ENCODE measurements at regions not wholly inside any gene's neighbourhood (a gene's known extent, or its start where the extent isn't known, plus 50 kb on each side); places are given as distances from the start of the nearest gene placed in this dataset.
"Not testable (repeated sequence)": the region's sequence is repeated elsewhere in the genome, so short reads cannot be mapped to it uniquely, and the experiment has no call there.

- H3K27me3 Mint-ChIP-seq (ENCODE audit: low read depth); H3K4me3 Mint-ChIP-seq; DNase-seq; intact Hi-C loops (cut with micrococcal nuclease); H3K9me3 Mint-ChIP-seq; CTCF ChIA-PET; H3K36me3 Mint-ChIP-seq (ENCODE audit: low read depth); H3K27ac Mint-ChIP-seq; H3K4me1 Mint-ChIP-seq (ENCODE audit: low read depth): not testable (repeated sequence)
Measured at GRCh38 chr20:29566901-29567635, 1690.4 kb upstream of the DEFB115 start.

GRCh38 chr20:29567671-29568070 lies 1689.8 kb upstream of the DEFB115 start:
- CTCF ChIA-PET, H3K9me3 Mint-ChIP-seq: not testable (repeated sequence)

GRCh38 chr20:29570126-29570525 lies 1687.3 kb upstream of the DEFB115 start:
- intact Hi-C loops (cut with micrococcal nuclease); H3K4me3 Mint-ChIP-seq; H3K4me1 Mint-ChIP-seq (ENCODE audit: low read depth); CTCF ChIA-PET; H3K27me3 Mint-ChIP-seq (ENCODE audit: low read depth); H3K27ac Mint-ChIP-seq; H3K9me3 Mint-ChIP-seq; H3K36me3 Mint-ChIP-seq (ENCODE audit: low read depth); DNase-seq: not testable (repeated sequence)

More at GRCh38 chr20:29567671-29568070, 1689.8 kb upstream of the DEFB115 start:
- H3K36me3 Mint-ChIP-seq (ENCODE audit: low read depth); H3K4me3 Mint-ChIP-seq; intact Hi-C loops (cut with micrococcal nuclease); H3K27me3 Mint-ChIP-seq (ENCODE audit: low read depth); H3K4me1 Mint-ChIP-seq (ENCODE audit: low read depth); DNase-seq; H3K27ac Mint-ChIP-seq: not testable (repeated sequence)

GRCh38 chr20:29589530-29589929 lies 1667.9 kb upstream of the DEFB115 start:
- H3K4me1 Mint-ChIP-seq (ENCODE audit: low read depth); H3K36me3 Mint-ChIP-seq (ENCODE audit: low read depth); intact Hi-C loops (cut with micrococcal nuclease); H3K4me3 Mint-ChIP-seq; DNase-seq; H3K27ac Mint-ChIP-seq; CTCF ChIA-PET; H3K9me3 Mint-ChIP-seq; H3K27me3 Mint-ChIP-seq (ENCODE audit: low read depth): not testable (repeated sequence)

- H3K36me3 Mint-ChIP-seq (ENCODE audit: low read depth); H3K9me3 Mint-ChIP-seq; H3K4me3 Mint-ChIP-seq; H3K27me3 Mint-ChIP-seq (ENCODE audit: low read depth); intact Hi-C loops (cut with micrococcal nuclease); CTCF ChIA-PET; H3K27ac Mint-ChIP-seq; DNase-seq; H3K4me1 Mint-ChIP-seq (ENCODE audit: low read depth): not testable (repeated sequence)
Measured at GRCh38 chr20:29604163-29604562, 1653.3 kb upstream of the DEFB115 start.

- H3K4me1 Mint-ChIP-seq (ENCODE audit: low read depth); H3K9me3 Mint-ChIP-seq; CTCF ChIA-PET; H3K36me3 Mint-ChIP-seq (ENCODE audit: low read depth); DNase-seq; intact Hi-C loops (cut with micrococcal nuclease); H3K4me3 Mint-ChIP-seq; H3K27me3 Mint-ChIP-seq (ENCODE audit: low read depth); H3K27ac Mint-ChIP-seq: not testable (repeated sequence)
Measured at GRCh38 chr20:29606171-29606570, 1651.3 kb upstream of the DEFB115 start.

GRCh38 chr20:29629395-29629794 lies 1628.1 kb upstream of the DEFB115 start:
- H3K27me3 Mint-ChIP-seq (ENCODE audit: low read depth); CTCF ChIA-PET; H3K27ac Mint-ChIP-seq; DNase-seq; intact Hi-C loops (cut with micrococcal nuclease); H3K4me1 Mint-ChIP-seq (ENCODE audit: low read depth); H3K36me3 Mint-ChIP-seq (ENCODE audit: low read depth); H3K4me3 Mint-ChIP-seq: not testable (repeated sequence)
- H3K9me3 Mint-ChIP-seq = peaks cover 10% of the 10 kb centered on the region

Data from activated naive CD4-positive, alpha-beta T cell treated with anti-CD3 and anti-CD28 coated beads for 36 hours (primary cell).